T-helper 1 cell treated with Interleukin-12 subunit alpha and Interleukin-12 subunit beta and Interleukin-4 antibody, amounts not matched to agents 30 μg/mL and 1 μg/mL, for 36 hours (primary cell): ENCODE measurements at regions not wholly inside any gene's neighbourhood (a gene's known extent, or its start where the extent isn't known, plus 50 kb on each side); places are given as distances from the start of the nearest gene placed in this dataset.
"Not testable (repeated sequence)": the region's sequence is repeated elsewhere in the genome, so short reads cannot be mapped to it uniquely, and the experiment has no call there.

Experiments used
- H3K27ac Mint-ChIP-seq: one replicate; pipeline ENCODE4 v1.8.0; 2021; ENCODE audit warnings: mild to moderate bottlenecking, mixed read lengths
- H3K27me3 Mint-ChIP-seq: one replicate; pipeline ENCODE4 v1.8.0; 2021; ENCODE audit warnings: low read depth, mixed read lengths
- H3K36me3 Mint-ChIP-seq: one replicate; pipeline ENCODE4 v1.8.0; 2021; ENCODE audit warnings: low read depth, mixed read lengths
- H3K4me1 Mint-ChIP-seq: one replicate; pipeline ENCODE4 v1.8.0; 2021; ENCODE audit warnings: low read depth, mixed read lengths
- H3K4me3 Mint-ChIP-seq: one replicate; pipeline ENCODE4 v1.8.0; 2021; ENCODE audit warnings: mild to moderate bottlenecking, moderate library complexity, mixed read lengths
- H3K9me3 Mint-ChIP-seq: one replicate; pipeline ENCODE4 v1.8.0; 2021; ENCODE audit warnings: mixed read lengths

- not testable (repeated sequence) for H3K36me3 Mint-ChIP-seq, H3K27me3 Mint-ChIP-seq, H3K4me3 Mint-ChIP-seq, H3K4me1 Mint-ChIP-seq, H3K27ac Mint-ChIP-seq
- H3K9me3 Mint-ChIP-seq = peaks cover 23% of the 10 kb centered on the region
Observed at GRCh38 chr21:20221981-20222380, 776.2 kb upstream of the NCAM2 start.

GRCh38 chr21:20236649-20237048 is 761.6 kb upstream of the NCAM2 start:
- not testable (repeated sequence) for H3K4me1 Mint-ChIP-seq, H3K4me3 Mint-ChIP-seq, H3K27me3 Mint-ChIP-seq, H3K36me3 Mint-ChIP-seq, H3K27ac Mint-ChIP-seq
- H3K9me3 Mint-ChIP-seq = peaks cover 42% of the 10 kb centered on the region

GRCh38 chr21:20249401-20249800 is 748.8 kb upstream of the NCAM2 start:
- Mint-ChIP-seq H3K9me3 (peaks cover 8% of the 10 kb centered on the region), H3K27ac (no peak overlapping the region), H3K36me3 (no peaks in the 10 kb centered on the region), H3K4me3 (no peak overlapping the region), H3K4me1 (no peaks in the 10 kb centered on the region), H3K27me3 (no peaks in the 10 kb centered on the region)

GRCh38 chr21:20250337-20250736 is 747.9 kb upstream of the NCAM2 start:
- no peak overlapping the region for H3K27ac Mint-ChIP-seq
- H3K27me3 Mint-ChIP-seq = no peaks in the 10 kb centered on the region
- H3K4me1 Mint-ChIP-seq = no peaks in the 10 kb centered on the region
- H3K4me3 Mint-ChIP-seq = no peak overlapping the region
- H3K9me3 Mint-ChIP-seq = peaks cover 7% of the 10 kb centered on the region
- H3K36me3 Mint-ChIP-seq = no peaks in the 10 kb centered on the region

- no peaks in the 10 kb centered on the region for H3K27me3 Mint-ChIP-seq
- no peak overlapping the region for H3K27ac Mint-ChIP-seq
- H3K9me3 Mint-ChIP-seq = peaks cover 7% of the 10 kb centered on the region
- no peaks in the 10 kb centered on the region for H3K4me1 Mint-ChIP-seq
- no peaks in the 10 kb centered on the region for H3K36me3 Mint-ChIP-seq
- H3K4me3 Mint-ChIP-seq = no peak overlapping the region
Observed at GRCh38 chr21:20253261-20253660, 744.9 kb upstream of the NCAM2 start.

GRCh38 chr21:20254964-20255363 is 743.2 kb upstream of the NCAM2 start:
- Mint-ChIP-seq H3K27me3 (no peaks in the 10 kb centered on the region), H3K27ac (no peak overlapping the region), H3K4me1 (no peaks in the 10 kb centered on the region), H3K36me3 (no peaks in the 10 kb centered on the region), H3K9me3 (peaks cover 14% of the 10 kb centered on the region), H3K4me3 (no peak overlapping the region)

- H3K4me1 Mint-ChIP-seq = no peaks in the 10 kb centered on the region
- H3K4me3 Mint-ChIP-seq = no peak overlapping the region
- H3K9me3 Mint-ChIP-seq = peaks cover 22% of the 10 kb centered on the region
- H3K36me3 Mint-ChIP-seq = no peaks in the 10 kb centered on the region
- H3K27me3 Mint-ChIP-seq = no peaks in the 10 kb centered on the region
- H3K27ac Mint-ChIP-seq = no peak overlapping the region
Observed at GRCh38 chr21:20257052-20257740, 741.0 kb upstream of the NCAM2 start.

GRCh38 chr21:20258542-20258941 is 739.7 kb upstream of the NCAM2 start:
- Mint-ChIP-seq H3K4me1 (no peaks in the 10 kb centered on the region), H3K36me3 (no peaks in the 10 kb centered on the region)

GRCh38 chr21:20259031-20259867 is 739.0 kb upstream of the NCAM2 start:
- no peaks in the 10 kb centered on the region for H3K36me3 Mint-ChIP-seq
- H3K27me3 Mint-ChIP-seq = no peaks in the 10 kb centered on the region
- H3K27ac Mint-ChIP-seq = no peak overlapping the region
- H3K4me3 Mint-ChIP-seq = no peak overlapping the region
- no peaks in the 10 kb centered on the region for H3K4me1 Mint-ChIP-seq
- H3K9me3 Mint-ChIP-seq = peaks cover 21% of the 10 kb centered on the region

More at GRCh38 chr21:20258542-20258941, 739.7 kb upstream of the NCAM2 start:
- Mint-ChIP-seq H3K27me3 (no peaks in the 10 kb centered on the region), H3K27ac (no peak overlapping the region), H3K4me3 (no peak overlapping the region), H3K9me3 (peaks cover 19% of the 10 kb centered on the region)

GRCh38 chr21:20260124-20260523 is 738.1 kb upstream of the NCAM2 start:
- Mint-ChIP-seq H3K4me3 (no peak overlapping the region), H3K36me3 (no peaks in the 10 kb centered on the region), H3K4me1 (no peaks in the 10 kb centered on the region), H3K27me3 (no peaks in the 10 kb centered on the region), H3K9me3 (peaks cover 27% of the 10 kb centered on the region), H3K27ac (no peak overlapping the region)

- Mint-ChIP-seq H3K27me3 (no peaks in the 10 kb centered on the region), H3K36me3 (no peaks in the 10 kb centered on the region), H3K9me3 (peaks cover 28% of the 10 kb centered on the region), H3K4me3 (no peak overlapping the region), H3K27ac (no peak overlapping the region), H3K4me1 (no peaks in the 10 kb centered on the region)
Observed at GRCh38 chr21:20261364-20261763, 736.8 kb upstream of the NCAM2 start.

- Mint-ChIP-seq H3K4me1 (no peaks in the 10 kb centered on the region), H3K27ac (no peak overlapping the region), H3K27me3 (no peaks in the 10 kb centered on the region), H3K36me3 (no peaks in the 10 kb centered on the region), H3K4me3 (no peak overlapping the region), H3K9me3 (peaks cover 28% of the 10 kb centered on the region)
Observed at GRCh38 chr21:20265707-20266440, 732.3 kb upstream of the NCAM2 start.

GRCh38 chr21:20266441-20266710 is 731.8 kb upstream of the NCAM2 start:
- H3K4me3 Mint-ChIP-seq = no peak overlapping the region
- no peak overlapping the region for H3K27ac Mint-ChIP-seq
- no peaks in the 10 kb centered on the region for H3K27me3 Mint-ChIP-seq
- no peaks in the 10 kb centered on the region for H3K4me1 Mint-ChIP-seq
- peaks cover 28% of the 10 kb centered on the region for H3K9me3 Mint-ChIP-seq
- H3K36me3 Mint-ChIP-seq = no peaks in the 10 kb centered on the region

GRCh38 chr21:20270365-20271055 is 727.7 kb upstream of the NCAM2 start:
- H3K4me3 Mint-ChIP-seq = no peak overlapping the region
- no peaks in the 10 kb centered on the region for H3K36me3 Mint-ChIP-seq
- peaks cover 29% of the 10 kb centered on the region for H3K9me3 Mint-ChIP-seq
- no peaks in the 10 kb centered on the region for H3K27me3 Mint-ChIP-seq
- H3K4me1 Mint-ChIP-seq = no peaks in the 10 kb centered on the region
- H3K27ac Mint-ChIP-seq = no peak overlapping the region
